ENCODE measurements at regions not wholly inside any gene's neighbourhood (a gene's known extent, or its start where the extent isn't known, plus 50 kb on each side); places are given as distances from the start of the nearest gene placed in this dataset.

GRCh38 chr20:60581606-60582115 lies 623.4 kb downstream of the CDH26 start:
- TF ChIP-seq EP300 (IDR thresholded peaks at IDR 0.05): no peak
- no peak for TF ChIP-seq CTCF (IDR thresholded peaks at IDR 0.05)
- TF ChIP-seq POLR2A (IDR thresholded peaks at IDR 0.05): no peak

Data from stomach (tissue), 4 donors.